ENCODE measurements at regions not wholly inside any gene's neighbourhood (a gene's known extent, or its start where the extent isn't known, plus 50 kb on each side); places are given as distances from the start of the nearest gene placed in this dataset.

GRCh38 chr2:129720360-129720759 is 259.1 kb upstream of the RAB6C start (continued):
- TF ChIP-seq ZBTB8A (IDR thresholded peaks at IDR 0.05; ENCODE audit: partially characterized antibody) (no peak), ZBTB49 (CRISPR knock-in tag; IDR thresholded peaks at IDR 0.05; ENCODE audit: borderline replicate concordance) (no peak), ATF3 (IDR thresholded peaks at IDR 0.05) (no peak), ATF3 (CRISPR knock-in tag; conservative IDR thresholded peaks at IDR 0.05) (no peak), IRF9 (tag; IDR thresholded peaks at IDR 0.05) (no peak), ZNF407 (IDR thresholded peaks at IDR 0.05; ENCODE audit: low read depth) (no peak), MTA1 (IDR thresholded peaks at IDR 0.05; ENCODE audit: borderline replicate concordance) (no peak), HOMEZ (CRISPR knock-in tag; IDR thresholded peaks at IDR 0.05) (no peak), SRSF3 (IDR thresholded peaks at IDR 0.05; ENCODE audit: insufficient read depth, low read length) (no peak), PHTF2 (CRISPR knock-in tag; IDR thresholded peaks at IDR 0.05) (no peak)
